Omental fat pad (tissue), 3 donors: ENCODE measurements at regions not wholly inside any gene's neighbourhood (a gene's known extent, or its start where the extent isn't known, plus 50 kb on each side); places are given as distances from the start of the nearest gene placed in this dataset.

Experiments used
- ATAC-seq: fragments of 150-250 bp; one replicate; pipeline ENCODE4 v1.9.1; 2016; ENCODE audit warnings: mild to moderate bottlenecking, moderate library complexity; ENCODE audit not compliant: low FRiP score
- DNase-seq: peaks from one replicate; pipeline ENCODE4 v3.0.0-alpha.2; 2019; ENCODE audit warnings: low spot score
- TF ChIP-seq, protein P1 (sequence below), 3 donors: fragments of 450-650 bp; IDR thresholded peaks; one replicate each; pipeline ENCODE4 v1.5.1; 2016 to 2017; ENCODE audit warnings: antibody characterized with exemption in 3 of 3, mild to moderate bottlenecking in 3 of 3, moderate library complexity in 2 of 3

DNA sequence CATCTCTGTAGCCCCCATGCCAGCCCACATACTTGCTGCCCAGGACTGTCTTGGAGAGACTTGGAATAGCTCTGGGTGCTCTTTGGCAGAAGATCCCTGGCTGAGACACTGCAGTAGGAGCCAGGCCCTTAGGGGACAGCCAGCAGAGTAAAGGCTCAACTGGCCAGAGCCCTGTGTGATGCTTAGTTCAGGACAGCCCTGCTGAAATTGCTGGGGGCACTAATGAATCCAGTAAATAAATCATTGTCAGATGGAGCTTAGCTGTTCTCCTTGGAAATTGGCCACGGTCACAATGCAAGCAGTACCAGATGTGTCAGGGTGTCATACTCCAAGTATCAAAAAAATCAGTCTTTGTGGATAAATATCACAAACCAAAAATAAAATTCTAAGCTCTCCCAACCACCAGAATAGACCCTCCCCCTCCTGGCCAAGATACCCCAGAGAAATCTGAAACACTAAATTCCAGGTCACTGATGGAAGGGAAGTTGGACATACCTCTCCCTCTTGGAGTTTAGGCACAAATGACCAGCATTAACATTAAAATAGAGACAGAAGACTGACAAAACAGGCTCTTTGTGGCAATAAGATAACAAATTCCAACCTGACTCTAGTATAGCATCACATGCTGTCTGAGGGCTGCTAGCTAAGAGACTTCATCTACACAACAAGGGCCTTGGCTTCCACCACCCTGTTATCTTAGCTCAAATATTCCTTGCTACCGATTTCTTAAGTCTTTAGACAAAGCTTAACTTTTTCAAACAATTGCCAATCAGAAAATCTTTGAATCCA is 83.2 kb upstream of the DNAH14 start:
- ATAC-seq = no peak
- DNase-seq = no peak
- TF ChIP-seq, protein P1, sequence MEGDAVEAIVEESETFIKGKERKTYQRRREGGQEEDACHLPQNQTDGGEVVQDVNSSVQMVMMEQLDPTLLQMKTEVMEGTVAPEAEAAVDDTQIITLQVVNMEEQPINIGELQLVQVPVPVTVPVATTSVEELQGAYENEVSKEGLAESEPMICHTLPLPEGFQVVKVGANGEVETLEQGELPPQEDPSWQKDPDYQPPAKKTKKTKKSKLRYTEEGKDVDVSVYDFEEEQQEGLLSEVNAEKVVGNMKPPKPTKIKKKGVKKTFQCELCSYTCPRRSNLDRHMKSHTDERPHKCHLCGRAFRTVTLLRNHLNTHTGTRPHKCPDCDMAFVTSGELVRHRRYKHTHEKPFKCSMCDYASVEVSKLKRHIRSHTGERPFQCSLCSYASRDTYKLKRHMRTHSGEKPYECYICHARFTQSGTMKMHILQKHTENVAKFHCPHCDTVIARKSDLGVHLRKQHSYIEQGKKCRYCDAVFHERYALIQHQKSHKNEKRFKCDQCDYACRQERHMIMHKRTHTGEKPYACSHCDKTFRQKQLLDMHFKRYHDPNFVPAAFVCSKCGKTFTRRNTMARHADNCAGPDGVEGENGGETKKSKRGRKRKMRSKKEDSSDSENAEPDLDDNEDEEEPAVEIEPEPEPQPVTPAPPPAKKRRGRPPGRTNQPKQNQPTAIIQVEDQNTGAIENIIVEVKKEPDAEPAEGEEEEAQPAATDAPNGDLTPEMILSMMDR (IDR thresholded peaks at IDR 0.05) = no peak

DNA sequence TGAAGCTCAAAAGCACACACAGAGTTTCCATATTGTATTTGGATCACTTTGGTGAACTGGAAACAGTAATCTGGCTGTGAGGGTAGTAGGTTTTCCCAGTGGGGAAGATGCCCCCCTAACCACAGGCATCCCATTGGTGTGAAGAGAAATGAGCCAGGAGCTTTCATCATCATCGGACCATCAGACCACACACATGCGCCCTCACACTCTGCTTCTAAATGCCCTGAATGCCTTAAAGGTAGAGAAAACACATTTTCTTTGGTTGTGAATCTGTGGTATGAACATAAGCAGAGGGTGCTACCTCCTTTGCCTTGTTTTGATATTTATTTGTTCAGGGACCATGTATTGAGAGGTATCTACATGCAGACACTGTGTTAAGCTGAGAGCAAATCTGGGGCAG is 79.0 kb upstream of the DNAH14 start:
- ATAC-seq = no peak
- DNase-seq = no peak
- TF ChIP-seq, protein P1 (IDR thresholded peaks at IDR 0.05) = no peak

DNA sequence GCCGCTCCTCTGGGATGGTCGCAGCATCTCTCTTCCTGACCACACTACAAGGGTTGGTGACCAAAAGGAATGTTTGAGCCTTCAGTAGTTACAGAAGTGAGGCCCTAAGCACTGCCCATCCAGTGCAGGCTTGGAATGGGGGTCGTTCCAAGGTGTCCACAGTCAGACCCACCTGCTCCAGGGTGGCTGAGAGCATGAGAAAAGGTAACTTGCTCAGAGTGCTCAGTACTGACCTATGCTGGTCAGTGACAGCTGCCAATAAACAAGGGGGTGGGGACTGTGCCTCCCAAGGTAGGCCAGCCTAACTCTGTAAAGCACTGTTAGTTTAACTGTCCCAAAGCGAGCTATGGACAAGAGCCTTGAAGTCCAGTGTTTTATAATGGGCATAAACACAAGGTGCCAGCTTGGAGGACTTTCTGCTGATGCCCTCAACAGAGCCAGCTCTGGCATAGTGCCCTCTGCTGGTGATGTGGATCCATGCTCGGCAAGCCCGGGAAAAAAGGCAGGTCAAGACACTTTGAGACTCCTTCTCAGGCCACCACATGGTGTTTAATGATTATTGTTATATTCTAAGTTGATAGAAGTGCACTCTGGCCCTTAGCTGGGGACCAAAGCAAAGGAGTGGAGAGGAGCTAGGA is 78.1 kb upstream of the DNAH14 start:
- ATAC-seq = no peak
- TF ChIP-seq, protein P1 (IDR thresholded peaks at IDR 0.05) = no peak
- DNase-seq = peak; percentile 37

DNA sequence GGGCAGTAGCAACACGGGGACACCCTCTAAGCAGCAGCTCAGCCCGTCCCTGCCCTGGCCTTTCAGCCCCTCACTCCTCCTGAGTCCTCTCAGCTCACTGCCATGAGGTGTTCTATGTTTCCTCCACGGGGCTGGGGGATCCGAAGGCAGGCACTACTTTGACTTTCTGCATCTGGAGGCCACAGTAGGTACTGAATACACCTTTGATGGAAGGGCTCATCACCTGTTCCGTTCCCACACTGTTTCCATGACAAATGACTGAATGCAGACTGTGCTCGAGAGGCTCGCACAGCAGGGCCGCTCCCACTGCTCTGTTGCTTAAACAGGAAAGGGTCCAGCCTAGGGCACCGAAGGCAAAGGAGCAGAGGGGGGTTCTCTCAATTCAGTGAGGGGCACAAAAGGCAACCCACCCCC is 77.6 kb upstream of the DNAH14 start:
- TF ChIP-seq, protein P1 (IDR thresholded peaks at IDR 0.05) = no peak
- no peak for DNase-seq
- ATAC-seq = no peak

DNA sequence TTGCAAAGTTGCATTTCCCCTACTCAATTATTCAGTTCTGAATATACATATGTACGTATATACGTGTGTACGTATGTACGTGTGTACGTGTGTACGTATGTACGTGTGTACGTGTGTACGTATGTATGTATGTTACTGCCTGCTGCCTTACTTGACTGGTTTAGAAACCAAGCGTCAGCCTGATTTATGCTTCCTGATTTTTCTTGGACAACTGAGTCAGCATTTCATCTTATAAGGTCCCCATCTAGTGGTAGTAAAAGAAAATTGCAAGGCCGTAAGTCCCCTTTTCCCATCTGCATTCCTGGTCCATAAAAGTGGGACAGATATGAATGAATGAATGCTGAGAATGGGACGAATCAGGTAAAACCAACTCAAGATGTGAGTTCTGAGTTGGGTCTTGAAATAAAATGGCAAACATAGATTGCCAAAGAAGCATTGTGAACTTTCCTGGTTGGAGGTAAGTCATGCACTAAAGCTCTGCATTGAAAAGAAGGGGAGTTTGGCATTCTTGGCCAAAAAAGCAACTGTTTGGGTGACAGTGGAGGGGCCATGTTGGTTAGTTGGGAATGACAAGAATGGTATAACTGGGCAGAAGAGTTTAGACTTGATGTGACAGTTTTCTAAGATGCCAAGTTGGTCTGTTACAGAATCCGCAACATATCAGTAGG is 76.4 kb upstream of the DNAH14 start:
- TF ChIP-seq, protein P1 (IDR thresholded peaks at IDR 0.05) = peak in 1 of 3 donors; percentile 41
- DNase-seq = no peak
- ATAC-seq = no peak

DNA sequence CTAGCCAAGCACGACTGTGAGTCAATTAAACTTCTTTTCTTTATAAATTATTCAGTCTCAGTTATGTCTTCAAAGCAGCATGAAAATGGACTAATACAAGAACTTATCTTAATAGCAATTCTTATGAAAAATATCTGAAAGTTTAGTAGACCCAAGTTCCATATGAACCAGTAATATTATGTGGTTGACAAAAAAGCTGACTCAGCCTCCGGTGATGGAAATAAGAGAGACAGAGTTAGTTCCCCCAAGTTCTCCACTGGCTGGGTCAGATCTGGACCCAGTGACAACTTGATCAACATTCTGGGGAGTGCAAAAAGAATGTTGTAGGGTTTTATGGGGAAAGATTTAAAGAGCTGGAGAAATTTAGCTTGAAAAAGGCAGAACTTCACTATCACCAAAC is 72.5 kb upstream of the DNAH14 start:
- DNase-seq (no peak), ATAC-seq (no peak)
- TF ChIP-seq, protein P1 (IDR thresholded peaks at IDR 0.05) = no peak
